ENCODE measurements at regions not wholly inside any gene's neighbourhood (a gene's known extent, or its start where the extent isn't known, plus 50 kb on each side); places are given as distances from the start of the nearest gene placed in this dataset.

DNA sequence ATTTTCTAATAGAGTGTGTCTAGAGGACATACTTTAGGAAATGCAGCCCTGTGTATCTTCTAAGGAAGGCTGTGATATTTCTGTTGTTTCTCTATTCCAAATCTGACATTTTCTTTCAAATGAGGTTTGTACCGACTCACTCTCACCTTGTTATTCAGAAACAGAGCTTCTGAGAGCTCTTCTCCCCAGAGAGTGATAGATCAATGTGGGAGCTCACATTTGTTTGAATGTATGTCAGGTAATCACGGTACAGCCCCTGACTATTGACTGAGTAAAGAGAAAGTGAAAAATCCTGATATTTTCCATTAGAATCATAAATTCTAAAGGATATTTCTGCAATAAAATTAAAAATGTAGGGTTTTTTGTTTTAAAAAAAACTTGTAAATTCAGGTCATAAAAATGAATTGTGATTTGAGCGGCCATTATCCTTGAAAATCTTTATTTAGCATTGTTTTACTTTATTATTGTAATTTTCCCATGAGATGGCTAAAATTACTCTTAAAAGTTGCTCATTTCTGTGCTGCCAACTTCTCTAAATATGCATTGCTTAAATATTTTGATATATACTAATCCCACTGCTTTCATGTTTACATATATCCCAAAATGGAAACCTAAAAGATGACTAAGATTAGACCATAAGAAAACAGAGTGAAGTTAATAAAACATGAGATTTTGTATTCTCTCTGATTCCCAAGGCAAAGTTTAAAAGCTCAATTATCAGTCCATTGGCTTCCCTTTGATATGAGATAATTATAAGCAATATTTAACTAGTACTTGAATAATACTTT is 1226.8 kb upstream of the CITED2 start:
- DNase-seq (ENCODE audit: low spot score): no peak
- TF ChIP-seq, protein P1, sequence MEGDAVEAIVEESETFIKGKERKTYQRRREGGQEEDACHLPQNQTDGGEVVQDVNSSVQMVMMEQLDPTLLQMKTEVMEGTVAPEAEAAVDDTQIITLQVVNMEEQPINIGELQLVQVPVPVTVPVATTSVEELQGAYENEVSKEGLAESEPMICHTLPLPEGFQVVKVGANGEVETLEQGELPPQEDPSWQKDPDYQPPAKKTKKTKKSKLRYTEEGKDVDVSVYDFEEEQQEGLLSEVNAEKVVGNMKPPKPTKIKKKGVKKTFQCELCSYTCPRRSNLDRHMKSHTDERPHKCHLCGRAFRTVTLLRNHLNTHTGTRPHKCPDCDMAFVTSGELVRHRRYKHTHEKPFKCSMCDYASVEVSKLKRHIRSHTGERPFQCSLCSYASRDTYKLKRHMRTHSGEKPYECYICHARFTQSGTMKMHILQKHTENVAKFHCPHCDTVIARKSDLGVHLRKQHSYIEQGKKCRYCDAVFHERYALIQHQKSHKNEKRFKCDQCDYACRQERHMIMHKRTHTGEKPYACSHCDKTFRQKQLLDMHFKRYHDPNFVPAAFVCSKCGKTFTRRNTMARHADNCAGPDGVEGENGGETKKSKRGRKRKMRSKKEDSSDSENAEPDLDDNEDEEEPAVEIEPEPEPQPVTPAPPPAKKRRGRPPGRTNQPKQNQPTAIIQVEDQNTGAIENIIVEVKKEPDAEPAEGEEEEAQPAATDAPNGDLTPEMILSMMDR (IDR thresholded peaks at IDR 0.05; ENCODE audit: extremely low read depth, insufficient read depth, missing control alignments): no peak
- in situ Hi-C loops (cut with MboI; ENCODE audit: low pct_unique_long_range_greater_than_20kb, low sequenced_read_pairs, unreplicated experiment): no loop called here

DNA sequence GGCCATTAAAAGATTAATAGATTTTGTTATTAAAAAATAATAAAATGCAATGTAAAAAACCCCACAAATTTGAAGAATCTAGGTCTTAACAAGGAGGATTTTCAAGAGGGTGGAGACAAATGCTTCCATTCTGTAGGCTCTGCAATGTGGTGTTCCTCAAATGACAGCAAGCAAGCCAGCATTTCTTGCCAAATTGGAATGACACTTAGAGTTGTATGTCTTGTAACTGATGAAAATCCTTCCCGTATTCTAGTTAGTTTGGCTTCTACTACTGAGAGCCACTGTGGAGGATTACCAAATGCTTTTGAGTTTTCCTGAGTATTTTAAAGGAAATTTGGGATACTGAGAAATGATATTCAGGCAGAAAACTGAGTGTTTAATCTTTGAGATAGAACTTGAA is 1225.5 kb upstream of the CITED2 start:
- in situ Hi-C loops (cut with MboI; ENCODE audit: low pct_unique_long_range_greater_than_20kb, low sequenced_read_pairs, unreplicated experiment): no loop called here
- TF ChIP-seq, protein P1 (IDR thresholded peaks at IDR 0.05; ENCODE audit: extremely low read depth, insufficient read depth, missing control alignments): no peak
- DNase-seq (ENCODE audit: low spot score): no peak

DNA sequence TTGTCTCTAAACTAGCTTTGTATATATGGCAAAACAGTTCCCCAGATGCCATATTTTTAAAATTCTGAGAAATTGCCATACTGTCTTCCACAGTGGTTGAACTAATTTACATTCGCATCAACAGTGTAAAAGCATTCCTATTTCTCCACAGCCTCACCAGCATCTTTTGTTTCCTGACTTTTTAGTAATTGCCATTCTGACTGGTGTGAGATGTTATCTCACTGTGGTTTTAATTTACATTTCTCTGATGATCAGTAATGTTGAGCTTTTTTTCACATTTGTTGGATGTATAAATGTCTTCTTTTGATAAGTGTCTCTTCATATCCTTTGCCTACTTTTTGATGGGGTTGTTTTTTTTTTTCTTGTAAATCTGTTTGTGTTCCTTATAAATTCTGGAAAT is 1222.7 kb upstream of the CITED2 start:
- TF ChIP-seq, protein P1 (IDR thresholded peaks at IDR 0.05; ENCODE audit: extremely low read depth, insufficient read depth, missing control alignments): no peak
- no peak for DNase-seq (ENCODE audit: low spot score)
- in situ Hi-C loops (cut with MboI; ENCODE audit: low pct_unique_long_range_greater_than_20kb, low sequenced_read_pairs, unreplicated experiment): no loop called here

DNA sequence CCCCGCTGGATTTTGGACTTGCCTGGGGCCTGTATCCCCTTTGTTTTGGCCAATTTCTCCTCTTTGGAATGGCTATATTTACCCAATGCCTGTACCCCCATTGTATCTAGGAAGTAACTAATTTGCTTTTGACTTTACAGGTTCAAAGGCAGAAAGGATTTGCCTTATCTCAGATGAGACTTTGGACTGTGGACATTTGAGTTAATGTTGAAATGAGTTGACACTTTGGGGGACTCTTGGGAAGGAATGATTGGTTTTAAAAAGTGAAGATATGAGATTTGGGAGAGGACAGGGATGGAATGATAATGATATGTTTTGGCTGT is 1220.3 kb upstream of the CITED2 start:
- TF ChIP-seq, protein P1 (IDR thresholded peaks at IDR 0.05; ENCODE audit: extremely low read depth, insufficient read depth, missing control alignments): no peak

DNA sequence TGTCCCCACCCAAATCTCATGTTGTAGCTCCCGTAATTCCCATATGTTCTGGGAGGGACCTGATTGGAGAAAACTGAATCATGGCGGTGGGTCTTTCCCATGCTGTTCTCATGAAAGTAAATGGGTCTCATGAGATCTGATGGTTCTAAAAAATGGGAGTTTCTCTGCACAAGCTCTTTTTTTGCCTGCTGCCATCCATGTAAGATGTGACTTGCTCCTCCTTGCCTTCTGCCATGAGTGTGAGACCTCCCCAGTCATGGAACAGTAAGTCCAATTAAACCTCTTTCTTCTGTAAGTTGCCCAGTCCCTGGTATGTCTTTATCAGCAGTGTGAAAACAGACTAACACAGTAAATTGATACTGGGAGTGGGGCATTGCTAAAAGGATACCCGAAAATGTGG is 1218.4 kb upstream of the CITED2 start:
- DNase-seq (ENCODE audit: low spot score): no peak
- in situ Hi-C loops (cut with MboI; ENCODE audit: low pct_unique_long_range_greater_than_20kb, low sequenced_read_pairs, unreplicated experiment): no loop called here
- TF ChIP-seq, protein P1 (IDR thresholded peaks at IDR 0.05; ENCODE audit: extremely low read depth, insufficient read depth, missing control alignments): no peak

More for the DNA sequence above, 1220.3 kb upstream of the CITED2 start:
- DNase-seq (ENCODE audit: low spot score): no peak
- in situ Hi-C loops (cut with MboI; ENCODE audit: low pct_unique_long_range_greater_than_20kb, low sequenced_read_pairs, unreplicated experiment): no loop called here

DNA sequence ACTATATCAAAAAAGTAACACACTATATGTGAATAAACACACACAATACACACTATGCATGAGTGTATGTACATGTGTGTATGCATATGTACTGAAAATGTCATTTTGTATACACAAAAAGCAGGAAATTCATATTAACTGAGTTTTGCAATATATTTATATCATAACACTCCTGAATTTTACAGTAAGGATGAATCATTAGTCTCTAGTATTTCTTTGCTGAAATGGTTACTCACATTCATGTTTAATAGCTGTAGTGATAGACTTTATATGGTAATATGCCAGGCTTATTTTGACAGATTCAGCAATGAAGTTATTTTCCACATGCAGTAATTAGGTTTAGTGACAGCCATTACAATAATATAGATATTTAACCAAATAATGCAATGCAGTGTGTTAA is 1216.2 kb upstream of the CITED2 start:
- no peak for DNase-seq (ENCODE audit: low spot score)
- TF ChIP-seq, protein P1 (IDR thresholded peaks at IDR 0.05; ENCODE audit: extremely low read depth, insufficient read depth, missing control alignments): no peak
- in situ Hi-C loops (cut with MboI; ENCODE audit: low pct_unique_long_range_greater_than_20kb, low sequenced_read_pairs, unreplicated experiment): no loop called here
